Fibroblast of the conjunctiva (primary cell): ENCODE measurements at regions not wholly inside any gene's neighbourhood (a gene's known extent, or its start where the extent isn't known, plus 50 kb on each side); places are given as distances from the start of the nearest gene placed in this dataset.
A peak's percentile ranks its signal among the peaks of the same experiment; 100 is the strongest.

Experiments
- DNase-seq: peaks from one replicate; pipeline ENCODE4 v3.0.0-alpha.2; 2010; ENCODE audit warnings: low read depth

GRCh38 chr5:103498800-103499551 lies 63.6 kb downstream of the NUDT12 start:
- DNase-seq = no peak

GRCh38 chr5:103498211-103498610 lies 64.4 kb downstream of the NUDT12 start:
- DNase-seq = no peak

- DNase-seq = no peak
Measured at GRCh38 chr5:103497781-103498180, 64.8 kb downstream of the NUDT12 start.

GRCh38 chr5:103490030-103490739 lies 72.4 kb downstream of the NUDT12 start:
- no peak for DNase-seq

- DNase-seq = no peak
Measured at GRCh38 chr5:103489307-103489706, 73.3 kb downstream of the NUDT12 start.

GRCh38 chr5:103487822-103488493 lies 74.6 kb downstream of the NUDT12 start:
- DNase-seq = no peak

- DNase-seq = no peak
Measured at GRCh38 chr5:103487218-103487617, 75.4 kb downstream of the NUDT12 start.

- DNase-seq = no peak
Measured at GRCh38 chr5:103486739-103487138, 75.8 kb downstream of the NUDT12 start.

- no peak for DNase-seq
Measured at GRCh38 chr5:103480246-103480645, 82.3 kb downstream of the NUDT12 start.

GRCh38 chr5:103477678-103478077 lies 84.9 kb downstream of the NUDT12 start:
- no peak for DNase-seq

- no peak for DNase-seq
Measured at GRCh38 chr5:103476811-103477210, 85.8 kb downstream of the NUDT12 start.

GRCh38 chr5:103475629-103476240 lies 86.9 kb downstream of the NUDT12 start:
- DNase-seq = peak; percentile 20

GRCh38 chr5:103474677-103475076 lies 87.9 kb downstream of the NUDT12 start:
- DNase-seq = no peak

- no peak for DNase-seq
Measured at GRCh38 chr5:103473725-103474124, 88.9 kb downstream of the NUDT12 start.

- peak; percentile 16 for DNase-seq
Measured at GRCh38 chr5:103472830-103473229, 89.8 kb downstream of the NUDT12 start.

- DNase-seq = no peak
Measured at GRCh38 chr5:103472265-103472664, 90.3 kb downstream of the NUDT12 start.

GRCh38 chr5:103469288-103470040 lies 93.1 kb downstream of the NUDT12 start:
- DNase-seq = no peak

GRCh38 chr5:103467831-103468230 lies 94.8 kb downstream of the NUDT12 start:
- no peak for DNase-seq

GRCh38 chr5:103466495-103466894 lies 96.1 kb downstream of the NUDT12 start:
- peak; percentile 61 for DNase-seq

GRCh38 chr5:103465891-103466290 lies 96.7 kb downstream of the NUDT12 start:
- no peak for DNase-seq

GRCh38 chr5:103464835-103465484 lies 97.6 kb downstream of the NUDT12 start:
- no peak for DNase-seq
